Neural crest cell (in vitro differentiated cells): ENCODE measurements at regions not wholly inside any gene's neighbourhood (a gene's known extent, or its start where the extent isn't known, plus 50 kb on each side); places are given as distances from the start of the nearest gene placed in this dataset.
A peak's percentile ranks its signal among the peaks of the same experiment; 100 is the strongest.

Source experiments
- DNase-seq: peaks from one replicate; pipeline ENCODE4 v3.0.0; 2021; ENCODE audit warnings: low read depth, mixed read lengths, low spot score
- H3K27ac Mint-ChIP-seq: one replicate; pipeline ENCODE4 v1.8.0; 2021; ENCODE audit warnings: mild to moderate bottlenecking, mixed read lengths; ENCODE audit not compliant: unreplicated experiment
- H3K27me3 Mint-ChIP-seq: 2 replicates; pipeline ENCODE4 v1.8.0; 2021; ENCODE audit warnings: low read depth, mild to moderate bottlenecking, mixed read lengths
- H3K36me3 Mint-ChIP-seq: 2 replicates; pipeline ENCODE4 v1.8.0; 2021; ENCODE audit warnings: low read depth, mild to moderate bottlenecking, mixed read lengths
- H3K4me1 Mint-ChIP-seq: 2 replicates; pipeline ENCODE4 v1.8.0; 2021; ENCODE audit warnings: mixed read lengths
- H3K4me3 Mint-ChIP-seq: one replicate; pipeline ENCODE4 v1.8.0; 2021; ENCODE audit warnings: mild to moderate bottlenecking, mixed read lengths
- H3K9me3 Mint-ChIP-seq: 2 replicates; pipeline ENCODE4 v1.8.0; 2021; ENCODE audit warnings: mixed read lengths
- CTCF ChIP-seq: fragments of 200-600 bp; sonication (generic); conservative IDR thresholded peaks from 2 replicates; pipeline ENCODE4 v1.5.0; 2021; ENCODE audit warnings: antibody characterized with exemption, mild to moderate bottlenecking

GRCh38 chr6:112649853-112650252 lies 302.7 kb downstream of the RFPL4B start:
- Mint-ChIP-seq H3K36me3 (peaks cover 3% of the 10 kb centered on the region), H3K27me3 (no peaks in the 10 kb centered on the region), H3K27ac (no peak overlapping the region), H3K9me3 (peaks cover 4% of the 10 kb centered on the region), H3K4me1 (peaks cover 4% of the 10 kb centered on the region), H3K4me3 (no peak overlapping the region)
- no peak for TF ChIP-seq CTCF
- DNase-seq: no peak

GRCh38 chr6:112651239-112651638 lies 304.1 kb downstream of the RFPL4B start:
- Mint-ChIP-seq H3K27ac (no peak overlapping the region), H3K4me1 (no peaks in the 10 kb centered on the region), H3K4me3 (no peak overlapping the region), H3K36me3 (peaks cover 3% of the 10 kb centered on the region), H3K27me3 (no peaks in the 10 kb centered on the region), H3K9me3 (peaks cover 4% of the 10 kb centered on the region)
- no peak for TF ChIP-seq CTCF
- DNase-seq: no peak

- Mint-ChIP-seq H3K27ac (no peak overlapping the region), H3K27me3 (no peaks in the 10 kb centered on the region), H3K4me3 (no peak overlapping the region), H3K36me3 (no peaks in the 10 kb centered on the region), H3K9me3 (no peaks in the 10 kb centered on the region), H3K4me1 (no peaks in the 10 kb centered on the region)
- DNase-seq: no peak
- no peak for TF ChIP-seq CTCF
Observed at GRCh38 chr6:112659912-112660311, 312.8 kb downstream of the RFPL4B start.

GRCh38 chr6:112660626-112661025 lies 313.5 kb downstream of the RFPL4B start:
- H3K27me3 Mint-ChIP-seq: no peaks in the 10 kb centered on the region
- H3K4me3 Mint-ChIP-seq: no peak overlapping the region
- no peak for TF ChIP-seq CTCF
- H3K36me3 Mint-ChIP-seq: no peaks in the 10 kb centered on the region
- no peak for DNase-seq
- no peaks in the 10 kb centered on the region for H3K4me1 Mint-ChIP-seq
- H3K27ac Mint-ChIP-seq: no peak overlapping the region
- H3K9me3 Mint-ChIP-seq: no peaks in the 10 kb centered on the region

DNA sequence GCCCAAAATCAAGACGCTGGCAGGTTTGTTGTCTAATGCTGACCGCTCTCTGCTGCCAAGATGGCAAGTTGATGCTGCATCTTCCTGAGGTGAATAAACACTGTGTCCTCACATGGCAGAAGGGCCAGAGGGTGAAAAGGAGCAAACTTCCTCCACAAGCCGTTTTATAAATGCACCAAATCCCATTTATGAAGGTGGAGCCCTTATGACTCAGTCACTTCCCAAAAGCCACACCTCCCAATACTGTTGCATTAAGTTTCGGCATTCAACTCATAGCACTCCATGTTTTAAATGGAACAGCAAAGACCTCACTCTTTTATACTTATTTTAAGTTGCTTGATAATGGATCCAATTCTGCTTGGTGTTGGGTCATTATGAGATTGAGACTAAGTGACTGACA lies 316.6 kb downstream of the RFPL4B start:
- no peaks in the 10 kb centered on the region for H3K4me1 Mint-ChIP-seq
- peaks cover 3% of the 10 kb centered on the region for H3K36me3 Mint-ChIP-seq
- no peak overlapping the region for H3K27ac Mint-ChIP-seq
- peaks cover 3% of the 10 kb centered on the region for H3K9me3 Mint-ChIP-seq
- H3K27me3 Mint-ChIP-seq: no peaks in the 10 kb centered on the region
- H3K4me3 Mint-ChIP-seq: no peak overlapping the region
- no peak for TF ChIP-seq CTCF
- DNase-seq: no peak

DNA sequence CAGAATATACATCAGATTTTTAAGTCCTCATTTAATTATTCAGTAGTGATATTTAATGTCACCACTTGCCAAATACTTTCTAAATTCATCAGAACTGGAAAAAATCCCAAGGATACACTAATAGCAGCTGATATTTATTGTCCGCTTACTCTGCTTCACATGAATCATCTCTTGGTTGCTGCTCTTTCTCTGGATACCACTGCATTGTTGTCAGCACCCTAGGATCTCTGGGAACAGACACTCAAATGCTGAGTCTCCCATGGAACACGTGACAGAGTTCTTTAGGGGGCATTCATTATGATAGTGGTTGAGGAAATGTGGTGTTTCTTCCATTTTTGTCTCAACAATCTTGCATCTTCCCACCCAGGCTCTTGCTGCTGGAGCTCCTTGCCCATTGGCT lies 318.0 kb downstream of the RFPL4B start:
- Mint-ChIP-seq H3K27ac (peak overlapping the region; percentile 29), H3K9me3 (peaks cover 7% of the 10 kb centered on the region), H3K27me3 (no peaks in the 10 kb centered on the region), H3K4me3 (no peak overlapping the region), H3K4me1 (no peaks in the 10 kb centered on the region), H3K36me3 (peaks cover 6% of the 10 kb centered on the region)
- DNase-seq: no peak
- no peak for TF ChIP-seq CTCF
